WTC11 (cell line): ENCODE measurements at regions not wholly inside any gene's neighbourhood (a gene's known extent, or its start where the extent isn't known, plus 50 kb on each side); places are given as distances from the start of the nearest gene placed in this dataset.
"Not testable (repeated sequence)": the region's sequence is repeated elsewhere in the genome, so short reads cannot be mapped to it uniquely, and the experiment has no call there.

Source experiments
- ATAC-seq: fragments of 200-7000 bp; cut with Tn5 transposase; 2 replicates; pipeline ENCODE4 v1.10.0; 2021; ENCODE audit warnings: mild to moderate bottlenecking, moderate library complexity
- CTCF ChIA-PET: fragments of 300-600 bp; sonication (Branson Sonifier 250); formaldehyde crosslinking; loops from one replicate; lab custom pipeline; 2021; ENCODE audit warnings: antibody characterized with exemption; lab: Charles Lee
- POLR2A ChIA-PET: fragments of 350-600 bp; sonication (Branson Sonifier 250); formaldehyde crosslinking; loops from one replicate; lab custom pipeline; 2021; ENCODE audit warnings: antibody characterized with exemption; lab: Charles Lee
- DNase-seq: peaks from one replicate; pipeline ENCODE4 v3.0.0; 2021; ENCODE audit warnings: low spot score
- H3K27ac Mint-ChIP-seq: 2 replicates; pipeline ENCODE4 v1.8.0; 2021; ENCODE audit warnings: mixed read lengths
- H3K27me3 Mint-ChIP-seq: 2 replicates; pipeline ENCODE4 v1.8.0; 2021; ENCODE audit warnings: low read depth, mild to moderate bottlenecking, moderate library complexity, mixed read lengths
- H3K36me3 Mint-ChIP-seq: 2 replicates; pipeline ENCODE4 v1.8.0; 2021; ENCODE audit warnings: mixed read lengths
- H3K4me1 Mint-ChIP-seq: 2 replicates; pipeline ENCODE4 v1.8.0; 2022; ENCODE audit warnings: mixed read lengths
- H3K4me3 Mint-ChIP-seq: 2 replicates; pipeline ENCODE4 v1.8.0; 2021; ENCODE audit warnings: mild to moderate bottlenecking, moderate library complexity, mixed read lengths
- H3K9me3 Mint-ChIP-seq: 2 replicates; pipeline ENCODE4 v1.8.0; 2021; ENCODE audit warnings: mixed read lengths
- ATF1 ChIP-seq: sonication (generic); formaldehyde crosslinking; IDR thresholded peaks from 2 replicates; pipeline ENCODE4 v1.8.1; 2023; ENCODE audit warnings: mild to moderate bottlenecking, moderate library complexity, missing genetic modification reagents
- ELF4 ChIP-seq: sonication (generic); formaldehyde crosslinking; IDR thresholded peaks from 2 replicates; pipeline ENCODE4 v1.8.1; 2022; ENCODE audit warnings: low read depth, mild to moderate bottlenecking, moderate library complexity, missing genetic modification reagents
- FOXJ3 ChIP-seq: sonication (generic); formaldehyde crosslinking; IDR thresholded peaks from 2 replicates; pipeline ENCODE4 v1.9.0; 2021; ENCODE audit warnings: missing genetic modification reagents, mild to moderate bottlenecking, borderline replicate concordance
- GRHL2 ChIP-seq: fragments of 250-450 bp; sonication (Bioruptor Pico); IDR thresholded peaks from 2 replicates; pipeline ENCODE4 v1.8.0; 2022; ENCODE audit warnings: mild to moderate bottlenecking, moderate library complexity; ENCODE audit not compliant: insufficient replicate concordance, severe bottlenecking
- IRF2 ChIP-seq: sonication (generic); formaldehyde crosslinking; IDR thresholded peaks from 2 replicates; pipeline ENCODE4 v1.8.0; 2022; ENCODE audit warnings: low read depth, missing genetic modification reagents, borderline replicate concordance
- NFATC4 ChIP-seq: fragments of 250-450 bp; sonication (Bioruptor Pico); IDR thresholded peaks from 2 replicates; pipeline ENCODE4 v1.9.0; 2021; ENCODE audit warnings: mild to moderate bottlenecking
- NFE2L1 ChIP-seq: sonication (generic); formaldehyde crosslinking; IDR thresholded peaks from 2 replicates; pipeline ENCODE4 v1.8.1; 2023; ENCODE audit warnings: missing genetic modification reagents
- NFYB ChIP-seq: sonication (generic); formaldehyde crosslinking; conservative IDR thresholded peaks from 2 replicates; pipeline ENCODE4 v1.8.0; 2022; ENCODE audit warnings: low read depth, missing genetic modification reagents
- NR1H2 ChIP-seq: sonication (generic); formaldehyde crosslinking; IDR thresholded peaks from 2 replicates; pipeline ENCODE4 v1.9.0; 2021; ENCODE audit warnings: mild to moderate bottlenecking, moderate library complexity, missing genetic modification reagents
- PRRX2 ChIP-seq: fragments of 250-450 bp; sonication (Bioruptor Pico); IDR thresholded peaks from 2 replicates; pipeline ENCODE4 v1.8.0; 2021; ENCODE audit warnings: mild to moderate bottlenecking
- SMAD4 ChIP-seq: sonication (generic); formaldehyde crosslinking; IDR thresholded peaks from 2 replicates; pipeline ENCODE4 v1.8.0; 2022; ENCODE audit warnings: mild to moderate bottlenecking, missing genetic modification reagents
- TEAD1 ChIP-seq: sonication (generic); formaldehyde crosslinking; IDR thresholded peaks from 2 replicates; pipeline ENCODE4 v1.8.0; 2022; ENCODE audit warnings: mild to moderate bottlenecking, missing genetic modification reagents
- TEAD4 ChIP-seq: sonication (generic); formaldehyde crosslinking; IDR thresholded peaks from 2 replicates; pipeline ENCODE4 v1.8.0; 2022; ENCODE audit warnings: mild to moderate bottlenecking, missing genetic modification reagents
- ZBTB21 ChIP-seq: sonication (generic); formaldehyde crosslinking; IDR thresholded peaks from 2 replicates; pipeline ENCODE4 v1.8.1; 2023; ENCODE audit warnings: mild to moderate bottlenecking, missing genetic modification reagents, borderline replicate concordance
- ZNF317 ChIP-seq: sonication (generic); formaldehyde crosslinking; IDR thresholded peaks from 2 replicates; pipeline ENCODE4 v1.8.1; 2023; ENCODE audit warnings: low read depth, mild to moderate bottlenecking, moderate library complexity, missing genetic modification reagents, borderline replicate concordance
- ZNF671 ChIP-seq: fragments of 250-450 bp; sonication (Bioruptor Pico); IDR thresholded peaks from 2 replicates; pipeline ENCODE4 v1.8.0; 2021; ENCODE audit warnings: mild to moderate bottlenecking
- TF ChIP-seq, protein P1 (sequence below): sonication (generic); formaldehyde crosslinking; IDR thresholded peaks from 2 replicates; pipeline ENCODE4 v1.8.0; 2023; ENCODE audit warnings: missing genetic modification reagents
- TF ChIP-seq, protein P2 (sequence below): fragments of 250-450 bp; sonication (Bioruptor Pico); IDR thresholded peaks from 2 replicates; pipeline ENCODE4 v1.8.0; 2021; ENCODE audit warnings: mild to moderate bottlenecking
- TF ChIP-seq, protein P3 (sequence below): sonication (generic); formaldehyde crosslinking; conservative IDR thresholded peaks from 2 replicates; pipeline ENCODE4 v1.8.1; 2023; ENCODE audit warnings: mild to moderate bottlenecking, low read depth, missing genetic modification reagents, moderate library complexity
- TF ChIP-seq, protein P4 (sequence below): sonication (generic); formaldehyde crosslinking; IDR thresholded peaks from 2 replicates; pipeline ENCODE4 v1.8.1; 2022; ENCODE audit warnings: mild to moderate bottlenecking, missing genetic modification reagents, moderate library complexity, borderline replicate concordance
- TF ChIP-seq, protein P5 (sequence below): fragments of 250-450 bp; sonication (Bioruptor Pico); IDR thresholded peaks from 2 replicates; pipeline ENCODE4 v2.1.2; 2022; ENCODE audit warnings: mild to moderate bottlenecking, moderate library complexity
- TF ChIP-seq, protein P6 (sequence below): sonication (generic); formaldehyde crosslinking; IDR thresholded peaks from 2 replicates; pipeline ENCODE4 v1.8.1; 2022; ENCODE audit warnings: low read depth, mild to moderate bottlenecking, moderate library complexity, missing genetic modification reagents, borderline replicate concordance

DNA sequence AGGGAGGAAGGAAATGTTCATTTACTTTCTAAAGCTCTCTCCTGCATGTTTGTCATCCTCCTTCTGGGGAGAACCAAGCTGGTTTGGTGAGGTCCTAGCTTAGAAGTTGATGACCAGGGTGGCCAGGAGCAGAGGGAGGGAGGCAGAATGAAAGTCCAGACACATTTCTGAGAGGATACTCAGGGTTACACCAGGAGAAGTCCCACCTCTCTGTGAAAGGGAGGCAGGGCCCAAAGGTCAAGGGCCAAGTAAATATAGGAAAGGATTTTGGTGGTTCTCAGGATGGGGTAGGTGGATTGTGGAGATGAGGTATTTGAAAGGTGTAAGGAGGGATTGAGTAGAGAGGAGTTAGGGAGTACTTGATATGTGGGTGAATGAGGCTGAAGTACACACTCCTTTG lies 58.0 kb upstream of the FBXO11 start:
- Mint-ChIP-seq H3K4me3 (no peak overlapping the region), H3K36me3 (no peaks in the 10 kb centered on the region), H3K27me3 (no peaks in the 10 kb centered on the region), H3K9me3 (peaks cover 8% of the 10 kb centered on the region), H3K4me1 (peaks cover 9% of the 10 kb centered on the region; the same call in 1 of the 2 replicates), H3K27ac (no peak overlapping the region)
- ATAC-seq: no peak
- no peak for DNase-seq
- TF ChIP-seq, protein P1, sequence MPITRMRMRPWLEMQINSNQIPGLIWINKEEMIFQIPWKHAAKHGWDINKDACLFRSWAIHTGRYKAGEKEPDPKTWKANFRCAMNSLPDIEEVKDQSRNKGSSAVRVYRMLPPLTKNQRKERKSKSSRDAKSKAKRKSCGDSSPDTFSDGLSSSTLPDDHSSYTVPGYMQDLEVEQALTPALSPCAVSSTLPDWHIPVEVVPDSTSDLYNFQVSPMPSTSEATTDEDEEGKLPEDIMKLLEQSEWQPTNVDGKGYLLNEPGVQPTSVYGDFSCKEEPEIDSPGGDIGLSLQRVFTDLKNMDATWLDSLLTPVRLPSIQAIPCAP (CRISPR knock-in tag): no peak
- TF ChIP-seq ZBTB21 (CRISPR knock-in tag): no peak
- TF ChIP-seq, protein P2, sequence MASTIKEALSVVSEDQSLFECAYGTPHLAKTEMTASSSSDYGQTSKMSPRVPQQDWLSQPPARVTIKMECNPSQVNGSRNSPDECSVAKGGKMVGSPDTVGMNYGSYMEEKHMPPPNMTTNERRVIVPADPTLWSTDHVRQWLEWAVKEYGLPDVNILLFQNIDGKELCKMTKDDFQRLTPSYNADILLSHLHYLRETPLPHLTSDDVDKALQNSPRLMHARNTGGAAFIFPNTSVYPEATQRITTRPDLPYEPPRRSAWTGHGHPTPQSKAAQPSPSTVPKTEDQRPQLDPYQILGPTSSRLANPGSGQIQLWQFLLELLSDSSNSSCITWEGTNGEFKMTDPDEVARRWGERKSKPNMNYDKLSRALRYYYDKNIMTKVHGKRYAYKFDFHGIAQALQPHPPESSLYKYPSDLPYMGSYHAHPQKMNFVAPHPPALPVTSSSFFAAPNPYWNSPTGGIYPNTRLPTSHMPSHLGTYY (CRISPR knock-in tag): no peak
- TF ChIP-seq GRHL2 (CRISPR knock-in tag): no peak
- TF ChIP-seq NFE2L1 (CRISPR knock-in tag): no peak
- no peak for TF ChIP-seq TEAD1 (CRISPR knock-in tag)
- TF ChIP-seq FOXJ3 (CRISPR knock-in tag): no peak
- TF ChIP-seq TEAD4 (CRISPR knock-in tag): no peak
- TF ChIP-seq ZNF671 (CRISPR knock-in tag): no peak
- no peak for TF ChIP-seq SMAD4 (CRISPR knock-in tag)
- CTCF ChIA-PET: no interaction called here
- POLR2A ChIA-PET: no interaction called here

DNA sequence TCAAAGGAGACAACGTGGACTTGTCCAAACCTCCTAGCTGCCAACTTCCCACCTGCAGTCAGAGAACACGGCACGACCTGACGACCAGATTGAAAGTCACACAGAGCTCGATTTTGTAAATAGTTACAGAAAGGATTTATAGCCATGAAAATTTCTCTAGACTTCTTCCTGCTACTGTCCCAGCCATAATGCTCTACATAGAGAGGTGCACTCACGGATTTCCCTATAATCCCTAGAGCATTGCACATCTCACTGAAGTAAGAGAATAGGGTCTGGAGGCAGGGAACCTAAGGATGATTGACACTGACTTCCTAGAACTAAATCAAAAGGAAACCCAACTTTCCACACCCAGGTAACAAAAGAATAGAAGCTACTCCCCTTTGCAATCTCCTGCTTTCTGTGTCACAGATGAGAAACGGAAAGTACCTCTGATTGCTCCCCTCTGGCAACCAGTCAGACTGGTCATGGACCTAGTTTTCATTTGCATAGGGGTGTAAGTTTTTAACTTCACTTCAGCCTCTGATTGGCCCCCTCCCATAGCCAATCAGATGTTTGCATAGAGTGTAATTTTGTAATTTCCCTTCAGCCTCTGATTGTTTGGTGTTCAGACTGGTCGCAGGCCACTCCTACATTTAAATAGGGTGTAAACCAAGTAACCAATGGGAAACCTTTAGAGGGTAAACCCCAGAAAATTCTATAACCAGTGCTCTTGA lies 58.6 kb upstream of the FBXO11 start:
- H3K27ac Mint-ChIP-seq: no peak overlapping the region
- no peak overlapping the region for H3K4me3 Mint-ChIP-seq
- CTCF ChIA-PET: no interaction called here
- no peak for ATAC-seq
- POLR2A ChIA-PET: no interaction called here
- TF ChIP-seq, protein P3, sequence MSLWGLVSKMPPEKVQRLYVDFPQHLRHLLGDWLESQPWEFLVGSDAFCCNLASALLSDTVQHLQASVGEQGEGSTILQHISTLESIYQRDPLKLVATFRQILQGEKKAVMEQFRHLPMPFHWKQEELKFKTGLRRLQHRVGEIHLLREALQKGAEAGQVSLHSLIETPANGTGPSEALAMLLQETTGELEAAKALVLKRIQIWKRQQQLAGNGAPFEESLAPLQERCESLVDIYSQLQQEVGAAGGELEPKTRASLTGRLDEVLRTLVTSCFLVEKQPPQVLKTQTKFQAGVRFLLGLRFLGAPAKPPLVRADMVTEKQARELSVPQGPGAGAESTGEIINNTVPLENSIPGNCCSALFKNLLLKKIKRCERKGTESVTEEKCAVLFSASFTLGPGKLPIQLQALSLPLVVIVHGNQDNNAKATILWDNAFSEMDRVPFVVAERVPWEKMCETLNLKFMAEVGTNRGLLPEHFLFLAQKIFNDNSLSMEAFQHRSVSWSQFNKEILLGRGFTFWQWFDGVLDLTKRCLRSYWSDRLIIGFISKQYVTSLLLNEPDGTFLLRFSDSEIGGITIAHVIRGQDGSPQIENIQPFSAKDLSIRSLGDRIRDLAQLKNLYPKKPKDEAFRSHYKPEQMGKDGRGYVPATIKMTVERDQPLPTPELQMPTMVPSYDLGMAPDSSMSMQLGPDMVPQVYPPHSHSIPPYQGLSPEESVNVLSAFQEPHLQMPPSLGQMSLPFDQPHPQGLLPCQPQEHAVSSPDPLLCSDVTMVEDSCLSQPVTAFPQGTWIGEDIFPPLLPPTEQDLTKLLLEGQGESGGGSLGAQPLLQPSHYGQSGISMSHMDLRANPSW: no peak
- TF ChIP-seq, protein P4, sequence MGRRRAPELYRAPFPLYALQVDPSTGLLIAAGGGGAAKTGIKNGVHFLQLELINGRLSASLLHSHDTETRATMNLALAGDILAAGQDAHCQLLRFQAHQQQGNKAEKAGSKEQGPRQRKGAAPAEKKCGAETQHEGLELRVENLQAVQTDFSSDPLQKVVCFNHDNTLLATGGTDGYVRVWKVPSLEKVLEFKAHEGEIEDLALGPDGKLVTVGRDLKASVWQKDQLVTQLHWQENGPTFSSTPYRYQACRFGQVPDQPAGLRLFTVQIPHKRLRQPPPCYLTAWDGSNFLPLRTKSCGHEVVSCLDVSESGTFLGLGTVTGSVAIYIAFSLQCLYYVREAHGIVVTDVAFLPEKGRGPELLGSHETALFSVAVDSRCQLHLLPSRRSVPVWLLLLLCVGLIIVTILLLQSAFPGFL (CRISPR knock-in tag): no peak
- no peaks in the 10 kb centered on the region for H3K27me3 Mint-ChIP-seq
- no peak for DNase-seq
- peaks cover 9% of the 10 kb centered on the region; the same call in 1 of the 2 replicates for H3K4me1 Mint-ChIP-seq
- H3K9me3 Mint-ChIP-seq: peaks cover 8% of the 10 kb centered on the region
- no peaks in the 10 kb centered on the region for H3K36me3 Mint-ChIP-seq

DNA sequence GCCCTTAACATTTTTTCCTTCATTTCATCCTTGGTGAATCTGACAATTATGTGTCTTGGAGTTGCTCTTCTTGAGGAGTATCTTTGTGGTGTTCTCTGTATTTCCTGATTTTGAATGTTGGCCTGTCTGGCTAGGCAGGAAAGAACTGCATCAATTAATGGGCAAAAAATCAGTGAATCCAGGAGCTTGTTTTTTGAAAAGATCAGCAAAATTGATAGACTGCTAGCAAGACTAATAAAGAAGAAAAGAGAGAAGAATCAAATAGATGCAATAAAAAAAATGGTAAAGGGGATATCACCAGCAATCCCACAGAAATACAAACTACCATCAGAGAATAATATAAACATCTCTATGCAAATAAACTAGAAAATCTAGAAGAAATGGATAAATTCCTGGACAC lies 70.4 kb upstream of the FBXO11 start:
- H3K4me3 Mint-ChIP-seq, CTCF ChIA-PET, ATAC-seq, H3K4me1 Mint-ChIP-seq, DNase-seq, H3K27me3 Mint-ChIP-seq, POLR2A ChIA-PET, H3K36me3 Mint-ChIP-seq, H3K27ac Mint-ChIP-seq: not testable (repeated sequence)
- peaks cover 18% of the 10 kb centered on the region for H3K9me3 Mint-ChIP-seq

DNA sequence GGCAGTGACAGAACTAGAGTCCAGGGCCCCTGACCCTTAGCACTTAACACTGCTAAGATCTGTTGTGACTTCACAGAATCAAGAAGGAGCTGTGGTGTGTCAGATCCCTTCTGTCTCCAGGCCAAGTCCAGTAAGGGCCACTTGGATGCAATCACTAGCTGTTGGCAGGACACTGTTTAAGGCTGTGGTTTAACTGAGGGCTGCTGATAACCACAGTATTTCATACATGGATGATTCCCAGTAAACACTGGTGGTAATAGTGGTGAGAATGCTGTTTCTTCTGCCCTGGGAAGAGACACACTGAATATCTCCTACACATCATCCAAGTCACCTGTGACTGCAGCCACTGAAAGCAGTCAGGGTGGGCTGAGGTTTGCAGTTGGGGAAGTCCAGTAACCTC lies 77.7 kb upstream of the FBXO11 start:
- ChIA-PET CTCF (no interaction called here), POLR2A (no interaction called here)
- TF ChIP-seq, protein P5, sequence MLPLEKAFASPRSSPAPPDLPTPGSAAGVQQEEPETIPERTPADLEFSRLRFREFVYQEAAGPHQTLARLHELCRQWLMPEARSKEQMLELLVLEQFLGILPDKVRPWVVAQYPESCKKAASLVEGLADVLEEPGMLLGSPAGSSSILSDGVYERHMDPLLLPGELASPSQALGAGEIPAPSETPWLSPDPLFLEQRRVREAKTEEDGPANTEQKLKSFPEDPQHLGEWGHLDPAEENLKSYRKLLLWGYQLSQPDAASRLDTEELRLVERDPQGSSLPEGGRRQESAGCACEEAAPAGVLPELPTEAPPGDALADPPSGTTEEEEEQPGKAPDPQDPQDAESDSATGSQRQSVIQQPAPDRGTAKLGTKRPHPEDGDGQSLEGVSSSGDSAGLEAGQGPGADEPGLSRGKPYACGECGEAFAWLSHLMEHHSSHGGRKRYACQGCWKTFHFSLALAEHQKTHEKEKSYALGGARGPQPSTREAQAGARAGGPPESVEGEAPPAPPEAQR (CRISPR knock-in tag): no peak
- no peak for TF ChIP-seq IRF2 (CRISPR knock-in tag)
- no peak for TF ChIP-seq ELF4 (CRISPR knock-in tag)
- TF ChIP-seq, protein P6, sequence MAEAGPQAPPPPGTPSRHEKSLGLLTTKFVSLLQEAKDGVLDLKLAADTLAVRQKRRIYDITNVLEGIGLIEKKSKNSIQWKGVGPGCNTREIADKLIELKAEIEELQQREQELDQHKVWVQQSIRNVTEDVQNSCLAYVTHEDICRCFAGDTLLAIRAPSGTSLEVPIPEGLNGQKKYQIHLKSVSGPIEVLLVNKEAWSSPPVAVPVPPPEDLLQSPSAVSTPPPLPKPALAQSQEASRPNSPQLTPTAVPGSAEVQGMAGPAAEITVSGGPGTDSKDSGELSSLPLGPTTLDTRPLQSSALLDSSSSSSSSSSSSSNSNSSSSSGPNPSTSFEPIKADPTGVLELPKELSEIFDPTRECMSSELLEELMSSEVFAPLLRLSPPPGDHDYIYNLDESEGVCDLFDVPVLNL: no peak
- TF ChIP-seq NR1H2 (CRISPR knock-in tag): no peak
- TF ChIP-seq PRRX2 (CRISPR knock-in tag): no peak
- no peak for TF ChIP-seq ATF1
- no peak for TF ChIP-seq NFATC4 (CRISPR knock-in tag)
- TF ChIP-seq ZNF317 (CRISPR knock-in tag): no peak
- TF ChIP-seq NFYB (CRISPR knock-in tag): no peak

More for the DNA sequence above, 77.7 kb upstream of the FBXO11 start:
- 0 out of 2 replicates have a peak, but pooled peaks cover 3% of the 10 kb centered on the region for H3K9me3 Mint-ChIP-seq
- no peak overlapping the region for H3K4me3 Mint-ChIP-seq
- DNase-seq (no peak), ATAC-seq (no peak)
- no peaks in the 10 kb centered on the region for H3K36me3 Mint-ChIP-seq
- no peaks in the 10 kb centered on the region for H3K4me1 Mint-ChIP-seq
- no peak overlapping the region for H3K27ac Mint-ChIP-seq
- no peaks in the 10 kb centered on the region for H3K27me3 Mint-ChIP-seq
